ENCODE measurements at regions not wholly inside any gene's neighbourhood (a gene's known extent, or its start where the extent isn't known, plus 50 kb on each side); places are given as distances from the start of the nearest gene placed in this dataset.

- H3K9me3 ChIP-seq, result no peaks in the 10 kb centered on the region
- H3K4me3 ChIP-seq, result no peak overlapping the region
- H3K36me3 ChIP-seq (replicated peaks in 1 of 2; ENCODE audit: insufficient read depth in 1 of 2, low read depth in 2 of 2), result no peaks in the 10 kb centered on the region
- H3K27ac ChIP-seq, result no peak overlapping the region
- DNase-seq (no peak), ATAC-seq (no peak)
- WGBS, 2 donors, result 72 to 76% methylated on average over 3 of the region's 3 CpGs
- H3K27me3 ChIP-seq, result no peaks in the 10 kb centered on the region
- TF ChIP-seq, protein P1, sequence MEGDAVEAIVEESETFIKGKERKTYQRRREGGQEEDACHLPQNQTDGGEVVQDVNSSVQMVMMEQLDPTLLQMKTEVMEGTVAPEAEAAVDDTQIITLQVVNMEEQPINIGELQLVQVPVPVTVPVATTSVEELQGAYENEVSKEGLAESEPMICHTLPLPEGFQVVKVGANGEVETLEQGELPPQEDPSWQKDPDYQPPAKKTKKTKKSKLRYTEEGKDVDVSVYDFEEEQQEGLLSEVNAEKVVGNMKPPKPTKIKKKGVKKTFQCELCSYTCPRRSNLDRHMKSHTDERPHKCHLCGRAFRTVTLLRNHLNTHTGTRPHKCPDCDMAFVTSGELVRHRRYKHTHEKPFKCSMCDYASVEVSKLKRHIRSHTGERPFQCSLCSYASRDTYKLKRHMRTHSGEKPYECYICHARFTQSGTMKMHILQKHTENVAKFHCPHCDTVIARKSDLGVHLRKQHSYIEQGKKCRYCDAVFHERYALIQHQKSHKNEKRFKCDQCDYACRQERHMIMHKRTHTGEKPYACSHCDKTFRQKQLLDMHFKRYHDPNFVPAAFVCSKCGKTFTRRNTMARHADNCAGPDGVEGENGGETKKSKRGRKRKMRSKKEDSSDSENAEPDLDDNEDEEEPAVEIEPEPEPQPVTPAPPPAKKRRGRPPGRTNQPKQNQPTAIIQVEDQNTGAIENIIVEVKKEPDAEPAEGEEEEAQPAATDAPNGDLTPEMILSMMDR (IDR thresholded peaks at IDR 0.05), result no peak
- no peak for TF ChIP-seq POLR2A (IDR thresholded peaks at IDR 0.05)
- intact Hi-C loops (cut with DNase I), result no loop called here
- H3K4me1 ChIP-seq, result no peaks in the 10 kb centered on the region
Measured at GRCh38 chr6:117089604-117090003, 175.8 kb upstream of the VGLL2 start.

GRCh38 chr6:117110146-117110545 is 155.2 kb upstream of the VGLL2 start:
- H3K4me3 ChIP-seq, result no peak overlapping the region
- 48 to 60% methylated on average over 1 of the region's 1 CpG for WGBS, 2 donors
- no peak for ATAC-seq

GRCh38 chr6:117110737-117111136 is 154.6 kb upstream of the VGLL2 start:
- DNase-seq (no peak), ATAC-seq (no peak)
- no peak overlapping the region for H3K27ac ChIP-seq
- no peaks in the 10 kb centered on the region for H3K4me1 ChIP-seq
- no peak overlapping the region for H3K4me3 ChIP-seq
- intact Hi-C loops (cut with DNase I), result no loop called here
- H3K9me3 ChIP-seq, result no peaks in the 10 kb centered on the region
- H3K27me3 ChIP-seq, result no peaks in the 10 kb centered on the region
- TF ChIP-seq, protein P1 (IDR thresholded peaks at IDR 0.05), result no peak
- no peak for TF ChIP-seq POLR2A (IDR thresholded peaks at IDR 0.05)
- 65 to 77% methylated on average over 5 of the region's 5 CpGs for WGBS, 2 donors
- H3K36me3 ChIP-seq (replicated peaks in 1 of 2; ENCODE audit: insufficient read depth in 1 of 2, low read depth in 2 of 2), result no peaks in the 10 kb centered on the region

More at GRCh38 chr6:117110146-117110545, 155.2 kb upstream of the VGLL2 start:
- Histone ChIP-seq H3K36me3 (replicated peaks in 1 of 2; ENCODE audit: insufficient read depth in 1 of 2, low read depth in 2 of 2) (no peaks in the 10 kb centered on the region), H3K27me3 (no peaks in the 10 kb centered on the region), H3K9me3 (no peaks in the 10 kb centered on the region), H3K4me1 (no peaks in the 10 kb centered on the region), H3K27ac (no peak overlapping the region)
- no peak for DNase-seq
- TF ChIP-seq, protein P1 (IDR thresholded peaks at IDR 0.05), result no peak
- no peak for TF ChIP-seq POLR2A (IDR thresholded peaks at IDR 0.05)
- intact Hi-C loops (cut with DNase I), result no loop called here

GRCh38 chr6:117117652-117118051 is 147.7 kb upstream of the VGLL2 start:
- no peak for TF ChIP-seq POLR2A (IDR thresholded peaks at IDR 0.05)
- TF ChIP-seq, protein P1 (IDR thresholded peaks at IDR 0.05), result no peak
- no peaks in the 10 kb centered on the region for H3K9me3 ChIP-seq
- no peak overlapping the region for H3K27ac ChIP-seq
- intact Hi-C loops (cut with DNase I), result no loop called here
- ATAC-seq (no peak), DNase-seq (no peak)
- no peaks in the 10 kb centered on the region for H3K4me1 ChIP-seq
- 7 to 11% methylated on average over 1 of the region's 1 CpG for WGBS, 2 donors
- H3K27me3 ChIP-seq, result no peaks in the 10 kb centered on the region
- no peak overlapping the region for H3K4me3 ChIP-seq
- H3K36me3 ChIP-seq (replicated peaks in 1 of 2; ENCODE audit: insufficient read depth in 1 of 2, low read depth in 2 of 2), result no peaks in the 10 kb centered on the region

DNA sequence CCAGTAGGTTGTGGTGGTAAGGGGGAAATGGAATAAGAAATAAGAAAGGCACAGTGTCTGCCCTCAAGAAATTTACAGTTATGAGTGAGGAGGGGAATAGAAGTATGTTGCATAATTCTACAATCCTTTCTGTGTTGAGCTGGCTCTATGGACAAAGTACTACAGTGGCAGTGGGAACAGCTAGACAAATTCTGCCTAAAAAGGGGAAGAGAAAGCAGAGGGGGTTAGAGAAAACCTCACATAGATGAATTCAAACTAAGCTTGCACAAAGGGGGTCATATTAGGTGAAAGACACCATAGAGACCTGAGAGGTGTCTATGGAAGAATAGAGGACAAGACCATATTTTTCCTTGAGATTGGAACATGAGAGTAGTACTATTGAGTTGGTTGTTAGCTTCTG is 146.9 kb upstream of the VGLL2 start:
- H3K4me3 ChIP-seq, result no peak overlapping the region
- intact Hi-C loops (cut with DNase I), result no loop called here
- H3K9me3 ChIP-seq, result no peaks in the 10 kb centered on the region
- DNase-seq (no peak), ATAC-seq (no peak)
- no peaks in the 10 kb centered on the region for H3K27me3 ChIP-seq
- H3K4me1 ChIP-seq, result no peaks in the 10 kb centered on the region
- TF ChIP-seq POLR2A (IDR thresholded peaks at IDR 0.05), result no peak
- TF ChIP-seq, protein P1 (IDR thresholded peaks at IDR 0.05), result no peak
- H3K36me3 ChIP-seq (replicated peaks in 1 of 2; ENCODE audit: insufficient read depth in 1 of 2, low read depth in 2 of 2), result no peaks in the 10 kb centered on the region
- H3K27ac ChIP-seq, result no peak overlapping the region
